WTC11 (cell line): ENCODE measurements at regions not wholly inside any gene's neighbourhood (a gene's known extent, or its start where the extent isn't known, plus 50 kb on each side); places are given as distances from the start of the nearest gene placed in this dataset.

ENCODE experiments used
- ATAC-seq: fragments of 200-7000 bp; cut with Tn5 transposase; 2 replicates; pipeline ENCODE4 v1.10.0; 2021; ENCODE audit warnings: mild to moderate bottlenecking, moderate library complexity
- CTCF ChIA-PET: fragments of 300-600 bp; sonication (Branson Sonifier 250); formaldehyde crosslinking; loops from one replicate; lab custom pipeline; 2021; ENCODE audit warnings: antibody characterized with exemption; lab: Charles Lee
- POLR2A ChIA-PET: fragments of 350-600 bp; sonication (Branson Sonifier 250); formaldehyde crosslinking; loops from one replicate; lab custom pipeline; 2021; ENCODE audit warnings: antibody characterized with exemption; lab: Charles Lee
- DNase-seq: peaks from one replicate; pipeline ENCODE4 v3.0.0; 2021; ENCODE audit warnings: low spot score
- H3K27ac Mint-ChIP-seq: 2 replicates; pipeline ENCODE4 v1.8.0; 2021; ENCODE audit warnings: mixed read lengths
- H3K27me3 Mint-ChIP-seq: 2 replicates; pipeline ENCODE4 v1.8.0; 2021; ENCODE audit warnings: low read depth, mild to moderate bottlenecking, moderate library complexity, mixed read lengths
- H3K36me3 Mint-ChIP-seq: 2 replicates; pipeline ENCODE4 v1.8.0; 2021; ENCODE audit warnings: mixed read lengths
- H3K4me1 Mint-ChIP-seq: 2 replicates; pipeline ENCODE4 v1.8.0; 2022; ENCODE audit warnings: mixed read lengths
- H3K4me3 Mint-ChIP-seq: 2 replicates; pipeline ENCODE4 v1.8.0; 2021; ENCODE audit warnings: mild to moderate bottlenecking, moderate library complexity, mixed read lengths
- H3K9me3 Mint-ChIP-seq: 2 replicates; pipeline ENCODE4 v1.8.0; 2021; ENCODE audit warnings: mixed read lengths
- ATF3 ChIP-seq: sonication (generic); formaldehyde crosslinking; conservative IDR thresholded peaks from 2 replicates; pipeline ENCODE4 v1.8.1; 2022; ENCODE audit warnings: mild to moderate bottlenecking, missing genetic modification reagents
- CREB1 ChIP-seq: sonication (generic); formaldehyde crosslinking; IDR thresholded peaks from 2 replicates; pipeline ENCODE4 v1.8.0; 2023; ENCODE audit warnings: mild to moderate bottlenecking, missing genetic modification reagents
- ELF4 ChIP-seq: sonication (generic); formaldehyde crosslinking; IDR thresholded peaks from 2 replicates; pipeline ENCODE4 v1.8.1; 2022; ENCODE audit warnings: low read depth, mild to moderate bottlenecking, moderate library complexity, missing genetic modification reagents
- GTF2I ChIP-seq: fragments of 250-450 bp; sonication (Bioruptor Pico); conservative IDR thresholded peaks from 2 replicates; pipeline ENCODE4 v1.4.0; 2021; ENCODE audit warnings: mild to moderate bottlenecking
- MAX ChIP-seq: sonication (generic); formaldehyde crosslinking; IDR thresholded peaks from 2 replicates; pipeline ENCODE4 v1.8.0; 2022; ENCODE audit warnings: mild to moderate bottlenecking, missing genetic modification reagents
- MLX ChIP-seq: sonication (generic); formaldehyde crosslinking; IDR thresholded peaks from 2 replicates; pipeline ENCODE4 v1.8.1; 2023; ENCODE audit warnings: mild to moderate bottlenecking, missing genetic modification reagents, moderate library complexity
- MXD4 ChIP-seq: fragments of 250-450 bp; sonication (Bioruptor Pico); IDR thresholded peaks from 2 replicates; pipeline ENCODE4 v1.8.0; 2021; ENCODE audit warnings: mild to moderate bottlenecking, moderate library complexity, borderline replicate concordance
- MYBL2 ChIP-seq: sonication (generic); formaldehyde crosslinking; IDR thresholded peaks from 2 replicates; pipeline ENCODE4 v1.8.1; 2023; ENCODE audit warnings: mild to moderate bottlenecking, moderate library complexity, missing genetic modification reagents
- NFE2L1 ChIP-seq: sonication (generic); formaldehyde crosslinking; IDR thresholded peaks from 2 replicates; pipeline ENCODE4 v1.8.1; 2023; ENCODE audit warnings: missing genetic modification reagents
- NR2C2 ChIP-seq: sonication (generic); formaldehyde crosslinking; IDR thresholded peaks from 2 replicates; pipeline ENCODE4 v1.8.0; 2022; ENCODE audit warnings: mild to moderate bottlenecking, missing genetic modification reagents
- STAT6 ChIP-seq: sonication (generic); formaldehyde crosslinking; conservative IDR thresholded peaks from 2 replicates; pipeline ENCODE4 v1.8.1; 2023; ENCODE audit warnings: mild to moderate bottlenecking, low read depth, missing genetic modification reagents, moderate library complexity
- TCF7 ChIP-seq: sonication (generic); formaldehyde crosslinking; IDR thresholded peaks from 2 replicates; pipeline ENCODE4 v1.8.0; 2022; ENCODE audit warnings: mild to moderate bottlenecking, low read depth, missing genetic modification reagents, moderate library complexity
- TEAD4 ChIP-seq: sonication (generic); formaldehyde crosslinking; IDR thresholded peaks from 2 replicates; pipeline ENCODE4 v1.8.0; 2022; ENCODE audit warnings: mild to moderate bottlenecking, missing genetic modification reagents
- USF1 ChIP-seq: sonication (generic); formaldehyde crosslinking; IDR thresholded peaks from 2 replicates; pipeline ENCODE4 v1.8.0; 2022; ENCODE audit warnings: mild to moderate bottlenecking, missing genetic modification reagents
- ZBTB43 ChIP-seq: sonication (generic); formaldehyde crosslinking; IDR thresholded peaks from 2 replicates; pipeline ENCODE4 v1.8.1; 2023; ENCODE audit warnings: mild to moderate bottlenecking, missing genetic modification reagents
- ZNF138 ChIP-seq: sonication (generic); formaldehyde crosslinking; conservative IDR thresholded peaks from 2 replicates; pipeline ENCODE4 v1.8.1; 2022; ENCODE audit warnings: mild to moderate bottlenecking, moderate library complexity, missing genetic modification reagents
- ZNF263 ChIP-seq: sonication (generic); formaldehyde crosslinking; IDR thresholded peaks from 2 replicates; pipeline ENCODE4 v1.8.1; 2022; ENCODE audit warnings: low read depth, mild to moderate bottlenecking, moderate library complexity, missing genetic modification reagents
- ZNF423 ChIP-seq: fragments of 250-450 bp; sonication (Bioruptor Pico); IDR thresholded peaks from 2 replicates; pipeline ENCODE4 v2.1.2; 2022; ENCODE audit warnings: mild to moderate bottlenecking, moderate library complexity
- TF ChIP-seq, protein P1 (sequence below): sonication (generic); formaldehyde crosslinking; IDR thresholded peaks from 2 replicates; pipeline ENCODE4 v1.8.0; 2023; ENCODE audit warnings: missing genetic modification reagents, mild to moderate bottlenecking, borderline replicate concordance
- TF ChIP-seq, protein P2 (sequence below): sonication (generic); formaldehyde crosslinking; IDR thresholded peaks from 2 replicates; pipeline ENCODE4 v1.8.1; 2022; ENCODE audit warnings: mild to moderate bottlenecking, missing genetic modification reagents, moderate library complexity, borderline replicate concordance
- TF ChIP-seq, protein P3 (sequence below): sonication (generic); formaldehyde crosslinking; IDR thresholded peaks from 2 replicates; pipeline ENCODE4 v1.8.1; 2023; ENCODE audit warnings: mild to moderate bottlenecking, missing genetic modification reagents, borderline replicate concordance

GRCh38 chr12:5213336-5213735, 169.7 kb downstream of the KCNA5 start (continued):
- TF ChIP-seq NR2C2, result no peak
- no peak for TF ChIP-seq ZNF138 (CRISPR knock-in tag)
- no peak for TF ChIP-seq CREB1 (CRISPR knock-in tag)
- TF ChIP-seq TCF7 (CRISPR knock-in tag), result no peak

DNA sequence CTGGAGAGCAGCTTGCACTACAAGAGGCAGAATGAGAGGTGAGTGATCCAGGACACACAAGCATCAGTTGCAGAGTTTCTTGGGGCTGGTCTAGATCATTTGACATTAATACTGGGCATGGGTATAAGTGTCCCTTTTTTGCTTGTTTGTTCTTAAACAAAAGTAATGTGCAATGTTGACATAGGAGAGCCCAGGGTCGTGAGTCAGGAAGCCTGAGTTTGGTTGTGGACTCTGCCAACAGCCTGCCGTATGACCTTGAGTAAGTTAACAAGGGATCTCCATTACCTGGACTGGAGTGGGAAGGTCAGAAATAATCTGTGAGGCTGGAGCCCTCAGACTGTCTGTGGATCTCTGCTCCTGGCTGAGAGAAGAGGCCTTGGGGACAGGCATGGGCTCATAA, 170.3 kb downstream of the KCNA5 start:
- ATAC-seq, result no peak
- Mint-ChIP-seq H3K9me3 (no peaks in the 10 kb centered on the region), H3K27ac (no peak overlapping the region), H3K4me1 (no peaks in the 10 kb centered on the region), H3K4me3 (no peak overlapping the region), H3K36me3 (no peaks in the 10 kb centered on the region), H3K27me3 (peaks cover 10% of the 10 kb centered on the region)
- CTCF ChIA-PET, result interaction anchor here (2.8 kb wide), 1 partner anchor 214 kb away, joined by 10 read pairs; no protein-coding TSS in a partner anchor
- POLR2A ChIA-PET, result interaction anchor here (0.5 kb wide), 1 partner anchor 105 kb away, joined by 3 read pairs; no protein-coding TSS in a partner anchor
- DNase-seq, result no peak
- TF ChIP-seq NR2C2 (no peak), ZNF423 (CRISPR knock-in tag) (no peak), STAT6 (no peak), USF1 (CRISPR knock-in tag) (no peak), MYBL2 (CRISPR knock-in tag) (no peak), ELF4 (no peak), NFE2L1 (CRISPR knock-in tag) (no peak), MAX (no peak), GTF2I (CRISPR knock-in tag) (no peak), ATF3 (CRISPR knock-in tag) (no peak), TEAD4 (CRISPR knock-in tag) (no peak), ZNF263 (CRISPR knock-in tag) (no peak), MXD4 (CRISPR knock-in tag) (no peak), ZBTB43 (CRISPR knock-in tag) (no peak), MLX (CRISPR knock-in tag) (no peak)
- TF ChIP-seq, protein P1, sequence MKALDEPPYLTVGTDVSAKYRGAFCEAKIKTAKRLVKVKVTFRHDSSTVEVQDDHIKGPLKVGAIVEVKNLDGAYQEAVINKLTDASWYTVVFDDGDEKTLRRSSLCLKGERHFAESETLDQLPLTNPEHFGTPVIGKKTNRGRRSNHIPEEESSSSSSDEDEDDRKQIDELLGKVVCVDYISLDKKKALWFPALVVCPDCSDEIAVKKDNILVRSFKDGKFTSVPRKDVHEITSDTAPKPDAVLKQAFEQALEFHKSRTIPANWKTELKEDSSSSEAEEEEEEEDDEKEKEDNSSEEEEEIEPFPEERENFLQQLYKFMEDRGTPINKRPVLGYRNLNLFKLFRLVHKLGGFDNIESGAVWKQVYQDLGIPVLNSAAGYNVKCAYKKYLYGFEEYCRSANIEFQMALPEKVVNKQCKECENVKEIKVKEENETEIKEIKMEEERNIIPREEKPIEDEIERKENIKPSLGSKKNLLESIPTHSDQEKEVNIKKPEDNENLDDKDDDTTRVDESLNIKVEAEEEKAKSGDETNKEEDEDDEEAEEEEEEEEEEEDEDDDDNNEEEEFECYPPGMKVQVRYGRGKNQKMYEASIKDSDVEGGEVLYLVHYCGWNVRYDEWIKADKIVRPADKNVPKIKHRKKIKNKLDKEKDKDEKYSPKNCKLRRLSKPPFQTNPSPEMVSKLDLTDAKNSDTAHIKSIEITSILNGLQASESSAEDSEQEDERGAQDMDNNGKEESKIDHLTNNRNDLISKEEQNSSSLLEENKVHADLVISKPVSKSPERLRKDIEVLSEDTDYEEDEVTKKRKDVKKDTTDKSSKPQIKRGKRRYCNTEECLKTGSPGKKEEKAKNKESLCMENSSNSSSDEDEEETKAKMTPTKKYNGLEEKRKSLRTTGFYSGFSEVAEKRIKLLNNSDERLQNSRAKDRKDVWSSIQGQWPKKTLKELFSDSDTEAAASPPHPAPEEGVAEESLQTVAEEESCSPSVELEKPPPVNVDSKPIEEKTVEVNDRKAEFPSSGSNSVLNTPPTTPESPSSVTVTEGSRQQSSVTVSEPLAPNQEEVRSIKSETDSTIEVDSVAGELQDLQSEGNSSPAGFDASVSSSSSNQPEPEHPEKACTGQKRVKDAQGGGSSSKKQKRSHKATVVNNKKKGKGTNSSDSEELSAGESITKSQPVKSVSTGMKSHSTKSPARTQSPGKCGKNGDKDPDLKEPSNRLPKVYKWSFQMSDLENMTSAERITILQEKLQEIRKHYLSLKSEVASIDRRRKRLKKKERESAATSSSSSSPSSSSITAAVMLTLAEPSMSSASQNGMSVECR (CRISPR knock-in tag), result no peak
- TF ChIP-seq, protein P2, sequence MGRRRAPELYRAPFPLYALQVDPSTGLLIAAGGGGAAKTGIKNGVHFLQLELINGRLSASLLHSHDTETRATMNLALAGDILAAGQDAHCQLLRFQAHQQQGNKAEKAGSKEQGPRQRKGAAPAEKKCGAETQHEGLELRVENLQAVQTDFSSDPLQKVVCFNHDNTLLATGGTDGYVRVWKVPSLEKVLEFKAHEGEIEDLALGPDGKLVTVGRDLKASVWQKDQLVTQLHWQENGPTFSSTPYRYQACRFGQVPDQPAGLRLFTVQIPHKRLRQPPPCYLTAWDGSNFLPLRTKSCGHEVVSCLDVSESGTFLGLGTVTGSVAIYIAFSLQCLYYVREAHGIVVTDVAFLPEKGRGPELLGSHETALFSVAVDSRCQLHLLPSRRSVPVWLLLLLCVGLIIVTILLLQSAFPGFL, result no peak
- TF ChIP-seq, protein P3, sequence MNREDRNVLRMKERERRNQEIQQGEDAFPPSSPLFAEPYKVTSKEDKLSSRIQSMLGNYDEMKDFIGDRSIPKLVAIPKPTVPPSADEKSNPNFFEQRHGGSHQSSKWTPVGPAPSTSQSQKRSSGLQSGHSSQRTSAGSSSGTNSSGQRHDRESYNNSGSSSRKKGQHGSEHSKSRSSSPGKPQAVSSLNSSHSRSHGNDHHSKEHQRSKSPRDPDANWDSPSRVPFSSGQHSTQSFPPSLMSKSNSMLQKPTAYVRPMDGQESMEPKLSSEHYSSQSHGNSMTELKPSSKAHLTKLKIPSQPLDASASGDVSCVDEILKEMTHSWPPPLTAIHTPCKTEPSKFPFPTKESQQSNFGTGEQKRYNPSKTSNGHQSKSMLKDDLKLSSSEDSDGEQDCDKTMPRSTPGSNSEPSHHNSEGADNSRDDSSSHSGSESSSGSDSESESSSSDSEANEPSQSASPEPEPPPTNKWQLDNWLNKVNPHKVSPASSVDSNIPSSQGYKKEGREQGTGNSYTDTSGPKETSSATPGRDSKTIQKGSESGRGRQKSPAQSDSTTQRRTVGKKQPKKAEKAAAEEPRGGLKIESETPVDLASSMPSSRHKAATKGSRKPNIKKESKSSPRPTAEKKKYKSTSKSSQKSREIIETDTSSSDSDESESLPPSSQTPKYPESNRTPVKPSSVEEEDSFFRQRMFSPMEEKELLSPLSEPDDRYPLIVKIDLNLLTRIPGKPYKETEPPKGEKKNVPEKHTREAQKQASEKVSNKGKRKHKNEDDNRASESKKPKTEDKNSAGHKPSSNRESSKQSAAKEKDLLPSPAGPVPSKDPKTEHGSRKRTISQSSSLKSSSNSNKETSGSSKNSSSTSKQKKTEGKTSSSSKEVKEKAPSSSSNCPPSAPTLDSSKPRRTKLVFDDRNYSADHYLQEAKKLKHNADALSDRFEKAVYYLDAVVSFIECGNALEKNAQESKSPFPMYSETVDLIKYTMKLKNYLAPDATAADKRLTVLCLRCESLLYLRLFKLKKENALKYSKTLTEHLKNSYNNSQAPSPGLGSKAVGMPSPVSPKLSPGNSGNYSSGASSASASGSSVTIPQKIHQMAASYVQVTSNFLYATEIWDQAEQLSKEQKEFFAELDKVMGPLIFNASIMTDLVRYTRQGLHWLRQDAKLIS (CRISPR knock-in tag), result no peak
